ENCODE measurements at regions not wholly inside any gene's neighbourhood (a gene's known extent, or its start where the extent isn't known, plus 50 kb on each side); places are given as distances from the start of the nearest gene placed in this dataset.

- no peaks in the 10 kb centered on the region for H4K20me1 ChIP-seq (ENCODE audit: insufficient read depth)
- no peaks in the 10 kb centered on the region for H3K9me2 ChIP-seq
- no peaks in the 10 kb centered on the region for H3K27me3 ChIP-seq (ENCODE audit: insufficient read depth)
- H3K9ac ChIP-seq = no peak overlapping the region
- POLR2A ChIA-PET = interaction anchor here (0.5 kb wide), 1 partner anchor 342 kb away, joined by 3 read pairs; no protein-coding TSS in a partner anchor
- no peak overlapping the region for H3K27ac ChIP-seq (ENCODE audit: low read depth in 2 of 2, low read length in 1 of 2)
- CTCF ChIA-PET = no interaction called here
- H3K4me2 ChIP-seq = no peak overlapping the region
- WGBS (ENCODE audit: low lambda C conversion rate) = 47% methylated on average over 13 of the region's 13 CpGs
- H3K9me3 ChIP-seq = no peaks in the 10 kb centered on the region
- H3K36me3 ChIP-seq (replicated peaks in 1 of 2; ENCODE audit: control insufficient read depth in 1 of 2, insufficient read depth in 2 of 2, low read length in 1 of 2) = no peaks in the 10 kb centered on the region
- no peaks in the 10 kb centered on the region for H3F3A ChIP-seq (replicated peaks; ENCODE audit: insufficient read depth)
- H3K79me2 ChIP-seq (ENCODE audit: insufficient read depth) = no peaks in the 10 kb centered on the region
- peaks cover 0 to 2% of the 10 kb centered on the region in 2 experiments; a peak in 1 of 4 replicates for H3K4me1 ChIP-seq (ENCODE audit: control insufficient read depth in 1 of 2, insufficient read depth in 2 of 2, low read depth in 1 of 2, low read length in 1 of 2)
- DNase-seq = no peak
- H2AFZ ChIP-seq (ENCODE audit: low read depth) = no peak overlapping the region
- H3K4me3 ChIP-seq (ENCODE audit: low read depth in 2 of 2, low read length in 1 of 2) = no peak overlapping the region
- TF ChIP-seq FOXM1 (IDR thresholded peaks at IDR 0.05; ENCODE audit: low read depth) (no peak), JUND (IDR thresholded peaks at IDR 0.05) (no peak), NRF1 (IDR thresholded peaks at IDR 0.05; ENCODE audit: low read depth, low read length) (no peak), RAD21 (IDR thresholded peaks at IDR 0.05; ENCODE audit: low read length) (no peak), RCOR1 (IDR thresholded peaks at IDR 0.05; ENCODE audit: low read length) (no peak), MXI1 (IDR thresholded peaks at IDR 0.05; ENCODE audit: low read depth, low read length) (no peak), SIN3A (IDR thresholded peaks at IDR 0.05; ENCODE audit: borderline replicate concordance, low read depth, low read length) (no peak), TEAD4 (IDR thresholded peaks at IDR 0.05; ENCODE audit: borderline replicate concordance, insufficient read depth) (no peak), TCF12 (IDR thresholded peaks at IDR 0.05) (no peak), MEF2A (IDR thresholded peaks at IDR 0.05; ENCODE audit: borderline replicate concordance, low read depth) (no peak), FOSL2 (IDR thresholded peaks at IDR 0.05; ENCODE audit: borderline replicate concordance, low read depth) (no peak), RXRA (IDR thresholded peaks at IDR 0.05; ENCODE audit: borderline replicate concordance, low read depth) (no peak), FOXJ3 (CRISPR knock-in tag; IDR thresholded peaks at IDR 0.05) (no peak), POLR2AphosphoS5 (IDR thresholded peaks at IDR 0.05; ENCODE audit: low read depth, low read length) (no peak)
- TF ChIP-seq, protein P1, sequence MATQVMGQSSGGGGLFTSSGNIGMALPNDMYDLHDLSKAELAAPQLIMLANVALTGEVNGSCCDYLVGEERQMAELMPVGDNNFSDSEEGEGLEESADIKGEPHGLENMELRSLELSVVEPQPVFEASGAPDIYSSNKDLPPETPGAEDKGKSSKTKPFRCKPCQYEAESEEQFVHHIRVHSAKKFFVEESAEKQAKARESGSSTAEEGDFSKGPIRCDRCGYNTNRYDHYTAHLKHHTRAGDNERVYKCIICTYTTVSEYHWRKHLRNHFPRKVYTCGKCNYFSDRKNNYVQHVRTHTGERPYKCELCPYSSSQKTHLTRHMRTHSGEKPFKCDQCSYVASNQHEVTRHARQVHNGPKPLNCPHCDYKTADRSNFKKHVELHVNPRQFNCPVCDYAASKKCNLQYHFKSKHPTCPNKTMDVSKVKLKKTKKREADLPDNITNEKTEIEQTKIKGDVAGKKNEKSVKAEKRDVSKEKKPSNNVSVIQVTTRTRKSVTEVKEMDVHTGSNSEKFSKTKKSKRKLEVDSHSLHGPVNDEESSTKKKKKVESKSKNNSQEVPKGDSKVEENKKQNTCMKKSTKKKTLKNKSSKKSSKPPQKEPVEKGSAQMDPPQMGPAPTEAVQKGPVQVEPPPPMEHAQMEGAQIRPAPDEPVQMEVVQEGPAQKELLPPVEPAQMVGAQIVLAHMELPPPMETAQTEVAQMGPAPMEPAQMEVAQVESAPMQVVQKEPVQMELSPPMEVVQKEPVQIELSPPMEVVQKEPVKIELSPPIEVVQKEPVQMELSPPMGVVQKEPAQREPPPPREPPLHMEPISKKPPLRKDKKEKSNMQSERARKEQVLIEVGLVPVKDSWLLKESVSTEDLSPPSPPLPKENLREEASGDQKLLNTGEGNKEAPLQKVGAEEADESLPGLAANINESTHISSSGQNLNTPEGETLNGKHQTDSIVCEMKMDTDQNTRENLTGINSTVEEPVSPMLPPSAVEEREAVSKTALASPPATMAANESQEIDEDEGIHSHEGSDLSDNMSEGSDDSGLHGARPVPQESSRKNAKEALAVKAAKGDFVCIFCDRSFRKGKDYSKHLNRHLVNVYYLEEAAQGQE (IDR thresholded peaks at IDR 0.05; ENCODE audit: low read depth, low read length) = no peak
- TF ChIP-seq, protein P2, sequence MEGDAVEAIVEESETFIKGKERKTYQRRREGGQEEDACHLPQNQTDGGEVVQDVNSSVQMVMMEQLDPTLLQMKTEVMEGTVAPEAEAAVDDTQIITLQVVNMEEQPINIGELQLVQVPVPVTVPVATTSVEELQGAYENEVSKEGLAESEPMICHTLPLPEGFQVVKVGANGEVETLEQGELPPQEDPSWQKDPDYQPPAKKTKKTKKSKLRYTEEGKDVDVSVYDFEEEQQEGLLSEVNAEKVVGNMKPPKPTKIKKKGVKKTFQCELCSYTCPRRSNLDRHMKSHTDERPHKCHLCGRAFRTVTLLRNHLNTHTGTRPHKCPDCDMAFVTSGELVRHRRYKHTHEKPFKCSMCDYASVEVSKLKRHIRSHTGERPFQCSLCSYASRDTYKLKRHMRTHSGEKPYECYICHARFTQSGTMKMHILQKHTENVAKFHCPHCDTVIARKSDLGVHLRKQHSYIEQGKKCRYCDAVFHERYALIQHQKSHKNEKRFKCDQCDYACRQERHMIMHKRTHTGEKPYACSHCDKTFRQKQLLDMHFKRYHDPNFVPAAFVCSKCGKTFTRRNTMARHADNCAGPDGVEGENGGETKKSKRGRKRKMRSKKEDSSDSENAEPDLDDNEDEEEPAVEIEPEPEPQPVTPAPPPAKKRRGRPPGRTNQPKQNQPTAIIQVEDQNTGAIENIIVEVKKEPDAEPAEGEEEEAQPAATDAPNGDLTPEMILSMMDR (IDR thresholded peaks at IDR 0.05) = no peak
- TF ChIP-seq, protein P3, sequence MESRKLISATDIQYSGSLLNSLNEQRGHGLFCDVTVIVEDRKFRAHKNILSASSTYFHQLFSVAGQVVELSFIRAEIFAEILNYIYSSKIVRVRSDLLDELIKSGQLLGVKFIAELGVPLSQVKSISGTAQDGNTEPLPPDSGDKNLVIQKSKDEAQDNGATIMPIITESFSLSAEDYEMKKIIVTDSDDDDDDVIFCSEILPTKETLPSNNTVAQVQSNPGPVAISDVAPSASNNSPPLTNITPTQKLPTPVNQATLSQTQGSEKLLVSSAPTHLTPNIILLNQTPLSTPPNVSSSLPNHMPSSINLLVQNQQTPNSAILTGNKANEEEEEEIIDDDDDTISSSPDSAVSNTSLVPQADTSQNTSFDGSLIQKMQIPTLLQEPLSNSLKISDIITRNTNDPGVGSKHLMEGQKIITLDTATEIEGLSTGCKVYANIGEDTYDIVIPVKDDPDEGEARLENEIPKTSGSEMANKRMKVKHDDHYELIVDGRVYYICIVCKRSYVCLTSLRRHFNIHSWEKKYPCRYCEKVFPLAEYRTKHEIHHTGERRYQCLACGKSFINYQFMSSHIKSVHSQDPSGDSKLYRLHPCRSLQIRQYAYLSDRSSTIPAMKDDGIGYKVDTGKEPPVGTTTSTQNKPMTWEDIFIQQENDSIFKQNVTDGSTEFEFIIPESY (IDR thresholded peaks at IDR 0.05; ENCODE audit: borderline replicate concordance, low read depth) = no peak
- TF ChIP-seq, protein P4, sequence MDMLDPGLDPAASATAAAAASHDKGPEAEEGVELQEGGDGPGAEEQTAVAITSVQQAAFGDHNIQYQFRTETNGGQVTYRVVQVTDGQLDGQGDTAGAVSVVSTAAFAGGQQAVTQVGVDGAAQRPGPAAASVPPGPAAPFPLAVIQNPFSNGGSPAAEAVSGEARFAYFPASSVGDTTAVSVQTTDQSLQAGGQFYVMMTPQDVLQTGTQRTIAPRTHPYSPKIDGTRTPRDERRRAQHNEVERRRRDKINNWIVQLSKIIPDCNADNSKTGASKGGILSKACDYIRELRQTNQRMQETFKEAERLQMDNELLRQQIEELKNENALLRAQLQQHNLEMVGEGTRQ (IDR thresholded peaks at IDR 0.05; ENCODE audit: borderline replicate concordance, low read depth, low read length) = no peak
Measured at GRCh38 chr16:73356401-73357079, 308.6 kb upstream of the ZFHX3 start.

Measured in SK-N-SH (cell line).